ENCODE measurements at regions not wholly inside any gene's neighbourhood (a gene's known extent, or its start where the extent isn't known, plus 50 kb on each side); places are given as distances from the start of the nearest gene placed in this dataset.

GRCh38 chr5:88450239-88450638 is 181.6 kb upstream of the TMEM161B start:
- H3K27me3 ChIP-seq, result no peaks in the 10 kb centered on the region
- TF ChIP-seq POLR2A (IDR thresholded peaks at IDR 0.05), result no peak
- no peak for TF ChIP-seq POLR2AphosphoS5 (IDR thresholded peaks at IDR 0.05)
- TF ChIP-seq EP300 (IDR thresholded peaks at IDR 0.05; ENCODE audit: low read depth), result no peak
- TF ChIP-seq, protein P1, sequence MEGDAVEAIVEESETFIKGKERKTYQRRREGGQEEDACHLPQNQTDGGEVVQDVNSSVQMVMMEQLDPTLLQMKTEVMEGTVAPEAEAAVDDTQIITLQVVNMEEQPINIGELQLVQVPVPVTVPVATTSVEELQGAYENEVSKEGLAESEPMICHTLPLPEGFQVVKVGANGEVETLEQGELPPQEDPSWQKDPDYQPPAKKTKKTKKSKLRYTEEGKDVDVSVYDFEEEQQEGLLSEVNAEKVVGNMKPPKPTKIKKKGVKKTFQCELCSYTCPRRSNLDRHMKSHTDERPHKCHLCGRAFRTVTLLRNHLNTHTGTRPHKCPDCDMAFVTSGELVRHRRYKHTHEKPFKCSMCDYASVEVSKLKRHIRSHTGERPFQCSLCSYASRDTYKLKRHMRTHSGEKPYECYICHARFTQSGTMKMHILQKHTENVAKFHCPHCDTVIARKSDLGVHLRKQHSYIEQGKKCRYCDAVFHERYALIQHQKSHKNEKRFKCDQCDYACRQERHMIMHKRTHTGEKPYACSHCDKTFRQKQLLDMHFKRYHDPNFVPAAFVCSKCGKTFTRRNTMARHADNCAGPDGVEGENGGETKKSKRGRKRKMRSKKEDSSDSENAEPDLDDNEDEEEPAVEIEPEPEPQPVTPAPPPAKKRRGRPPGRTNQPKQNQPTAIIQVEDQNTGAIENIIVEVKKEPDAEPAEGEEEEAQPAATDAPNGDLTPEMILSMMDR (IDR thresholded peaks at IDR 0.05), result no peak
- 54 to 58% methylated on average over 2 of the region's 2 CpGs for WGBS, 2 donors (ENCODE audit: low coverage in 1 of 2)
- H3K27ac ChIP-seq, result no peak overlapping the region
- in situ Hi-C loops (cut with MboI; ENCODE audit: low pct_ligation_motif_present in 1 of 4, low pct_unique_long_range_greater_than_20kb in 1 of 4, low sequenced_read_pairs in 3 of 4), result no loop called here
- intact Hi-C loops (cut with DNase I; ENCODE audit: low total_unique reads), result no loop called here
- no peak overlapping the region for H3K4me3 ChIP-seq
- no peak for DNase-seq
- no peaks in the 10 kb centered on the region for H3K36me3 ChIP-seq
- no peaks in the 10 kb centered on the region for H3K9me3 ChIP-seq
- H3K4me1 ChIP-seq, result no peaks in the 10 kb centered on the region

DNA sequence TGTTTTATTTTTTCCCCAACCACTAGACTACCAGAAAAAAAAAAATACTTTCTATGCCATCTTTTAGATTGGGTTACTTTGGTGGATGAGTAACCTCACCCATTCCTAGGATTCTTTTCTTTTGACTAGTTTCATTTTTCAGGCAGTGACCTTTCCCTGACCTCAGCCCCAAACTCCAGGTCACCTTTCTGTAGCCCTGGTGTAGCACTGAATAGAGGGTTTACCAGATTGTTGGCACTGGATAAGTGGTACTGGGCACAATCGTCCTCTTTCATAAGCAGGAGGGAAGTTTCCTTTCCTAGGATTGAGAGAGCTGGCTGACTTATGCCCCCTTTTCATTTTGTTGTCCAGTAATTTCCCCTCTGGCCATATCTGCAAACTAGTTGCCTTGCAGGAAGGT is 169.4 kb upstream of the TMEM161B start:
- Histone ChIP-seq H3K4me1 (no peaks in the 10 kb centered on the region), H3K27me3 (no peaks in the 10 kb centered on the region), H3K36me3 (no peaks in the 10 kb centered on the region), H3K9me3 (no peaks in the 10 kb centered on the region), H3K4me3 (no peak overlapping the region), H3K27ac (no peak overlapping the region)
- no peak for DNase-seq
- no peak for TF ChIP-seq POLR2A (IDR thresholded peaks at IDR 0.05)
- TF ChIP-seq, protein P1 (IDR thresholded peaks at IDR 0.05), result no peak
- no peak for TF ChIP-seq EP300 (IDR thresholded peaks at IDR 0.05; ENCODE audit: low read depth)
- no peak for TF ChIP-seq POLR2AphosphoS5 (IDR thresholded peaks at IDR 0.05)
- in situ Hi-C loops (cut with MboI; ENCODE audit: low pct_ligation_motif_present in 1 of 4, low pct_unique_long_range_greater_than_20kb in 1 of 4, low sequenced_read_pairs in 3 of 4), result no loop called here
- intact Hi-C loops (cut with DNase I; ENCODE audit: low total_unique reads), result no loop called here
- WGBS, 2 donors (ENCODE audit: low coverage in 1 of 2), result 63 to 67% methylated on average over 1 of the region's 1 CpG

DNA sequence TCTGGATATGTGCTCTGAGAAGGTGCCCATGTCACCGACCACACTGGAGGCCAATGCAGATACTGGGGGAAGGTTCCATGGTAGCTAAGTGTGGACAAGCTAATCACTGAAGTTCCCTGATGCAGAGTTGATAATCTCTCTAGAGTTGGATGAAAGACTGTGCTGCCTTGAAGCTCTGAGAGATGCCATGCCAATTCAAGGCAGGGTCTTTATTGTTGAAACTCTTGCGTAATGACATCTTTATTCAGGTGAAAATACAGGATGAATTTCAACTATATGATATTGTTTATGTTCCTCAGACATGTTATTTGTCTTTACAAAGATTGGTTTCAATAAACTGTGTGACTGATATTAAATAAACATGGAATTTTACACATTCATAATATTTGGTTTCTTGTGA is 167.6 kb upstream of the TMEM161B start:
- DNase-seq, result no peak
- Histone ChIP-seq H3K4me1 (no peaks in the 10 kb centered on the region), H3K27me3 (no peaks in the 10 kb centered on the region), H3K27ac (no peak overlapping the region), H3K4me3 (no peak overlapping the region), H3K36me3 (no peaks in the 10 kb centered on the region), H3K9me3 (no peaks in the 10 kb centered on the region)
- 94% methylated on average over 2 of the region's 2 CpGs for WGBS, 2 donors (ENCODE audit: low coverage in 1 of 2)
- intact Hi-C loops (cut with DNase I; ENCODE audit: low total_unique reads), result no loop called here
- in situ Hi-C loops (cut with MboI; ENCODE audit: low pct_ligation_motif_present in 1 of 4, low pct_unique_long_range_greater_than_20kb in 1 of 4, low sequenced_read_pairs in 3 of 4), result no loop called here
- TF ChIP-seq EP300 (IDR thresholded peaks at IDR 0.05; ENCODE audit: low read depth) (no peak), POLR2AphosphoS5 (IDR thresholded peaks at IDR 0.05) (no peak), POLR2A (IDR thresholded peaks at IDR 0.05) (no peak)
- TF ChIP-seq, protein P1 (IDR thresholded peaks at IDR 0.05), result no peak

GRCh38 chr5:88428633-88429032 is 160.0 kb upstream of the TMEM161B start:
- 27 to 44% methylated on average over 1 of the region's 1 CpG for WGBS, 2 donors (ENCODE audit: low coverage in 1 of 2)
- no peaks in the 10 kb centered on the region for H3K9me3 ChIP-seq
- TF ChIP-seq POLR2A (IDR thresholded peaks at IDR 0.05) (no peak), POLR2AphosphoS5 (IDR thresholded peaks at IDR 0.05) (no peak), EP300 (IDR thresholded peaks at IDR 0.05; ENCODE audit: low read depth) (no peak)
- TF ChIP-seq, protein P1 (IDR thresholded peaks at IDR 0.05), result no peak
- no peak overlapping the region for H3K27ac ChIP-seq
- no peak overlapping the region for H3K4me3 ChIP-seq
- in situ Hi-C loops (cut with MboI; ENCODE audit: low pct_ligation_motif_present in 1 of 4, low pct_unique_long_range_greater_than_20kb in 1 of 4, low sequenced_read_pairs in 3 of 4) (no loop called here), intact Hi-C loops (cut with DNase I; ENCODE audit: low total_unique reads) (no loop called here)
- no peaks in the 10 kb centered on the region for H3K27me3 ChIP-seq
- DNase-seq, result no peak
- no peaks in the 10 kb centered on the region for H3K4me1 ChIP-seq
- H3K36me3 ChIP-seq, result no peaks in the 10 kb centered on the region

Measured in transverse colon (tissue), 4 donors.